ENCODE measurements at regions not wholly inside any gene's neighbourhood (a gene's known extent, or its start where the extent isn't known, plus 50 kb on each side); places are given as distances from the start of the nearest gene placed in this dataset.

DNA sequence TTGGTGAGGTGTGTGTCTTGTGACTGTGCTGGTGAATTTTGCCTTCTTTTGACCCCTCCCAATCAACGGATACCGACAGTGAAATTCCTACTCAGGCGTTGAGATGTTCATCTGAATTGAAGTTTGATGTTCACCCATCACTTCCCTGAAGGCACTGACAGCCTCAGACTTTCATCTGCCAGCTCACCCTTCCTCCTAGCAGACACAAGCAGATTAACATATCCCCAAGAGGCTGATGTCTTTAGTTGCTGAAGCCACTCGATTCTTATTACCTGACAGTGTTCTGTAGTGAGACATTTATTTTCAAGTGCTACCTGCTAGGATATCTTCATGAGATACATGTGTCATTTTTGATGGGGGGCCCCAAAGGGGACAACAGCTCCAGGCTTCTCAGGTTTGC, 1330.1 kb upstream of the PIK3C3 start:
- TF ChIP-seq, protein P1, sequence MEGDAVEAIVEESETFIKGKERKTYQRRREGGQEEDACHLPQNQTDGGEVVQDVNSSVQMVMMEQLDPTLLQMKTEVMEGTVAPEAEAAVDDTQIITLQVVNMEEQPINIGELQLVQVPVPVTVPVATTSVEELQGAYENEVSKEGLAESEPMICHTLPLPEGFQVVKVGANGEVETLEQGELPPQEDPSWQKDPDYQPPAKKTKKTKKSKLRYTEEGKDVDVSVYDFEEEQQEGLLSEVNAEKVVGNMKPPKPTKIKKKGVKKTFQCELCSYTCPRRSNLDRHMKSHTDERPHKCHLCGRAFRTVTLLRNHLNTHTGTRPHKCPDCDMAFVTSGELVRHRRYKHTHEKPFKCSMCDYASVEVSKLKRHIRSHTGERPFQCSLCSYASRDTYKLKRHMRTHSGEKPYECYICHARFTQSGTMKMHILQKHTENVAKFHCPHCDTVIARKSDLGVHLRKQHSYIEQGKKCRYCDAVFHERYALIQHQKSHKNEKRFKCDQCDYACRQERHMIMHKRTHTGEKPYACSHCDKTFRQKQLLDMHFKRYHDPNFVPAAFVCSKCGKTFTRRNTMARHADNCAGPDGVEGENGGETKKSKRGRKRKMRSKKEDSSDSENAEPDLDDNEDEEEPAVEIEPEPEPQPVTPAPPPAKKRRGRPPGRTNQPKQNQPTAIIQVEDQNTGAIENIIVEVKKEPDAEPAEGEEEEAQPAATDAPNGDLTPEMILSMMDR (IDR thresholded peaks at IDR 0.05): no peak
- no peak for TF ChIP-seq POLR2A (IDR thresholded peaks at IDR 0.05)

Measured in testis (tissue), 2 donors.